ENCODE measurements at regions not wholly inside any gene's neighbourhood (a gene's known extent, or its start where the extent isn't known, plus 50 kb on each side); places are given as distances from the start of the nearest gene placed in this dataset.

- ATAC-seq (ENCODE audit: low FRiP score) = no peak
- no peak for DNase-seq (ENCODE audit: low spot score)
- TF ChIP-seq, protein P1, sequence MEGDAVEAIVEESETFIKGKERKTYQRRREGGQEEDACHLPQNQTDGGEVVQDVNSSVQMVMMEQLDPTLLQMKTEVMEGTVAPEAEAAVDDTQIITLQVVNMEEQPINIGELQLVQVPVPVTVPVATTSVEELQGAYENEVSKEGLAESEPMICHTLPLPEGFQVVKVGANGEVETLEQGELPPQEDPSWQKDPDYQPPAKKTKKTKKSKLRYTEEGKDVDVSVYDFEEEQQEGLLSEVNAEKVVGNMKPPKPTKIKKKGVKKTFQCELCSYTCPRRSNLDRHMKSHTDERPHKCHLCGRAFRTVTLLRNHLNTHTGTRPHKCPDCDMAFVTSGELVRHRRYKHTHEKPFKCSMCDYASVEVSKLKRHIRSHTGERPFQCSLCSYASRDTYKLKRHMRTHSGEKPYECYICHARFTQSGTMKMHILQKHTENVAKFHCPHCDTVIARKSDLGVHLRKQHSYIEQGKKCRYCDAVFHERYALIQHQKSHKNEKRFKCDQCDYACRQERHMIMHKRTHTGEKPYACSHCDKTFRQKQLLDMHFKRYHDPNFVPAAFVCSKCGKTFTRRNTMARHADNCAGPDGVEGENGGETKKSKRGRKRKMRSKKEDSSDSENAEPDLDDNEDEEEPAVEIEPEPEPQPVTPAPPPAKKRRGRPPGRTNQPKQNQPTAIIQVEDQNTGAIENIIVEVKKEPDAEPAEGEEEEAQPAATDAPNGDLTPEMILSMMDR (IDR thresholded peaks at IDR 0.05) = no peak
Observed at GRCh38 chr9:134985451-134985850, 67.7 kb upstream of the FCN1 start.

- DNase-seq (ENCODE audit: low spot score) = no peak
- no peak for ATAC-seq (ENCODE audit: low FRiP score)
Observed at GRCh38 chr9:134986957-134987356, 69.2 kb upstream of the FCN1 start.

DNA sequence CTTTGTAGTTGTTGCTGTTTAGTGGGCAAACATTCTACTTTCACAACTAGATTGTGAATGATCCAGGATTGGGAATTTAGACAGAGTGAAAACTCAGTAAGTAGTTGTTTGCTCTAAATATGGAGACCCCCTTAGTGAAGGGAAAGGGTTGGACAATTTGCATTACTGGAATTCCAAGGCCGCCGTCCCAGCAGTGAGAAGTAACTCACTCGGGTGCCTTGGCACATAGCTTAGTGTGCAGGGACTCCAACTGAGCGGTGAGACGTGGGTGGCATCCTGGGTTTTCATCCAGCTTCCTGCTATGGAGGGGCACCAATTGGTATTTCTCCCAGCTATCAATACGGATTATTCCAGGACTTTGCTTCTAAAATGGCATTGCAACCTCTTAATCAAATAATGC, 69.7 kb upstream of the FCN1 start:
- DNase-seq (ENCODE audit: low spot score) (no peak), ATAC-seq (ENCODE audit: low FRiP score) (no peak)
- TF ChIP-seq, protein P1 (IDR thresholded peaks at IDR 0.05) = no peak

More at GRCh38 chr9:134986957-134987356, 69.2 kb upstream of the FCN1 start:
- TF ChIP-seq, protein P1 (IDR thresholded peaks at IDR 0.05) = no peak

DNA sequence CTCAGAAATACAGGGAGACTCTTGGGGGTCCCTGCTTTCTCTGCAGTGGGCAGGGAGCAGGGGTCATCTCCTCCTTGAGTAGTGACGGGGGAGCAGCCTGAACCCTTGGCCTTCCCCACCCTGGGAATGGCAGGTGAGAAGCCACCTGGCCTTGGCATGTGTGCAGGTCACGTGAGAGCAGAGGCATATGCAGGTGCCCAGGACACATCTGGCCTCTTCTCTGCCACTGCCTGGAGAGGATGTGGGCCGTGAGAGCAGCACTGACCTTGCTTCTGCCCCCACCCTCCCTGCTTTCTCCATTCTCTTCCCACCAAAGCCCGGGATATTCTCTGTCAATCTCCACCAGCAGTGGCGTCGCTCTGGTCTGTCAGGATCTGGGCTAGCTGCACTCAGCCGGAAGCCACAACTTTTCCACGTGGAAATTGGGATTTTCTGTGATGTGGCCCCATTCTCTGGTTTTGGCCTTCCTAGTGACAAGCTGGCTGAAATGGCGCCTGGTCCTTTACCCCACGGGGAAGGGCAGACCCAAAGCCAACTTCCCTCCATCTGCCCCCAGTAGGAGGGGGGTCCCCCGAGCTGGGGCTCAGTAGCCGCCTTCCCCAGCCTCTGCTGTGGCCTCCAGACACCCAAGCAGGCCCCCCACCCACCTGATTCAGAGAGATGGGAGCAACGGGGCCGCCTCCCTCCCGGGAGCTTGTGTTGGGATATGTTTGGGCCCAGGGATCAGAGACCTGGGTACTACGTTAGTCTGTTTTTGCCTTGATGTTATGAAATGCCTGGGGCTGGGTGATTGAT, 70.4 kb upstream of the FCN1 start:
- no peak for ATAC-seq (ENCODE audit: low FRiP score)
- no peak for DNase-seq (ENCODE audit: low spot score)
- TF ChIP-seq, protein P1 (IDR thresholded peaks at IDR 0.05) = no peak

GRCh38 chr9:134988706-134989105, 71.0 kb upstream of the FCN1 start:
- DNase-seq (ENCODE audit: low spot score) = no peak
- TF ChIP-seq, protein P1 (IDR thresholded peaks at IDR 0.05) = no peak
- no peak for ATAC-seq (ENCODE audit: low FRiP score)

DNA sequence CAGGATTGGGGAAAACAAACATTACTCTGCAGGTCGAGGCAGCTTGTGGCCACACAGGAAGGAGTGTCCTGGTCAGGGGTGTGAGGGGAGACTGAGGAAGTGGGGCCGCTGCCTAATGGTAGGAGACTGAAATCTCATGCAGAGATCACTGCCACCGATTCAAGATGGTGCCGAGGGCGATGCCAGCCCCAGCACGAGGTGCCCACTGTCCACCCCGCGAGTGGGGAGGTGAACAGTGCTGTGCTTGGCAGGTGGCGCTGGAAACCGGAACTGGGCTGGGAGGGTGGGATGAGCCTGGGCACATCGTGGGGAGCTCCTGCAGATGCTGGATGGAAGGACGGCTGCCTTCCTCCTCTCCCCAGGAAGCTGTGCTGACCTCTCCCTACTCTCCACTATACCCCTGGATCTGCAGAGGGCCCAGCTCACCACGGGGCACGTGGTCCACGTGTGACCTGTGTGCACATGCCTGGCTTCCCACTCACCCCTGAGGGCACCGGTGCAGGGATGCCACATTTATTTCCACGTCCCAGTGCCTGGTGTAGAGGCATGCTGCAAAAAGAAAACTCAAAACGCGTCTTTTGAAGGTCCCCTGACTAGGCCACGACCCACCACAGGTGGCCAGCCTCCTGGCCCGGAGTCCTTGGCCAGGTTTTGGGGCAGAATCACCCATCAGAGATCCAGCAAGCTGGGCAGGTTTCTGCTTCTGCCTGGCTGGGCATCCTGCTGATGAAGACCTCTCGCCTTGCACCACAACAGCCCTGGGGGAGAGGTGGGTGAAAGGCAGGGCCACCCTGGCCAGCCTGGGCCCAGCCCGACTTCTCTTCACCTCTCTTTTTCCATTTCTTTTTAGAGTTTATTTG, 71.7 kb upstream of the FCN1 start:
- ATAC-seq (ENCODE audit: low FRiP score) (no peak), DNase-seq (ENCODE audit: low spot score) (no peak)
- TF ChIP-seq, protein P1 (IDR thresholded peaks at IDR 0.05) = no peak

Data from omental fat pad (tissue), 3 donors.